Thyroid gland (tissue), 4 donors: ENCODE measurements at regions not wholly inside any gene's neighbourhood (a gene's known extent, or its start where the extent isn't known, plus 50 kb on each side); places are given as distances from the start of the nearest gene placed in this dataset.

Experiments used
- POLR2A ChIP-seq, 2 donors: fragments of 450-650 bp; IDR thresholded peaks; one replicate each; pipeline ENCODE4 v1.6.1; 2017; ENCODE audit warnings: antibody characterized with exemption in 2 of 2, mild to moderate bottlenecking in 2 of 2, moderate library complexity in 1 of 2
- TF ChIP-seq, protein P1 (sequence below), 6 experiments: fragments of 200-600 bp in 3 of 6; fragments of 450-650 bp in 3 of 6; sonication (generic) in 3 of 6; IDR thresholded peaks; one replicate each; pipeline ENCODE4 v1.5.1; 2016 to 2019; ENCODE audit warnings: antibody characterized with exemption in 6 of 6, mild to moderate bottlenecking in 2 of 6, inconsistent platforms in 1 of 6, moderate library complexity in 1 of 6

DNA sequence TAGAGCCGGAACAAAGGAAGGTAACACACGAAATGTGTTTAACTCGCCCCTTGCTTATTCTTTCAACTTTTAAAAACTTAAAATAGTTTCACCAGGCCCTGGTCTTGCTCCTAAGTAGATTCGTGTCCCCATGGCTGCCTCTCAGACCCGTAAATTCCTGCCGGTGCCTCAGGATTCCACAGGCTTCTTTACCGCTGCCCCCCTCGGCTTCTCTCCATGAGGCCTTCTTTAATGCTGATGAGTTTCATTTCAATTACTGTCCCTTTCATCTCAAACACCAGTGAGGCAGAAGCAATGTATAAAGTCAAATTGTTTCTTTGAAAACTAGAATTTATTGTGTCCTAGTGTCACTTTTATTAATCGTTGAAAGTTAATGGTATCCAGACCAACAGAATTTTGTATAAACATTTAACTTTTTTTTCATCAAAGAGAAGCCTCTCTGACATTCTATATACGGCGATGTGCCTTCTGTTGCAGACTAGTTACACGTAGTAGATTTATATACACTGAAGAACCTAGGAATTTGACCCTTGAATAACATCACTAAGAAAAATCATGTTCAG is 225.2 kb downstream of the C7orf25 start:
- TF ChIP-seq, protein P1, sequence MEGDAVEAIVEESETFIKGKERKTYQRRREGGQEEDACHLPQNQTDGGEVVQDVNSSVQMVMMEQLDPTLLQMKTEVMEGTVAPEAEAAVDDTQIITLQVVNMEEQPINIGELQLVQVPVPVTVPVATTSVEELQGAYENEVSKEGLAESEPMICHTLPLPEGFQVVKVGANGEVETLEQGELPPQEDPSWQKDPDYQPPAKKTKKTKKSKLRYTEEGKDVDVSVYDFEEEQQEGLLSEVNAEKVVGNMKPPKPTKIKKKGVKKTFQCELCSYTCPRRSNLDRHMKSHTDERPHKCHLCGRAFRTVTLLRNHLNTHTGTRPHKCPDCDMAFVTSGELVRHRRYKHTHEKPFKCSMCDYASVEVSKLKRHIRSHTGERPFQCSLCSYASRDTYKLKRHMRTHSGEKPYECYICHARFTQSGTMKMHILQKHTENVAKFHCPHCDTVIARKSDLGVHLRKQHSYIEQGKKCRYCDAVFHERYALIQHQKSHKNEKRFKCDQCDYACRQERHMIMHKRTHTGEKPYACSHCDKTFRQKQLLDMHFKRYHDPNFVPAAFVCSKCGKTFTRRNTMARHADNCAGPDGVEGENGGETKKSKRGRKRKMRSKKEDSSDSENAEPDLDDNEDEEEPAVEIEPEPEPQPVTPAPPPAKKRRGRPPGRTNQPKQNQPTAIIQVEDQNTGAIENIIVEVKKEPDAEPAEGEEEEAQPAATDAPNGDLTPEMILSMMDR (IDR thresholded peaks at IDR 0.05): no peak
- TF ChIP-seq POLR2A (IDR thresholded peaks at IDR 0.05): no peak
